NCI-H2227 (cell line): ENCODE measurements at regions not wholly inside any gene's neighbourhood (a gene's known extent, or its start where the extent isn't known, plus 50 kb on each side); places are given as distances from the start of the nearest gene placed in this dataset.

ENCODE experiments used
- DNase-seq: peaks from one replicate; lab custom pipeline; 2025; ENCODE audit not compliant: unreplicated experiment; lab: John Stamatoyannopoulos, UW

DNA sequence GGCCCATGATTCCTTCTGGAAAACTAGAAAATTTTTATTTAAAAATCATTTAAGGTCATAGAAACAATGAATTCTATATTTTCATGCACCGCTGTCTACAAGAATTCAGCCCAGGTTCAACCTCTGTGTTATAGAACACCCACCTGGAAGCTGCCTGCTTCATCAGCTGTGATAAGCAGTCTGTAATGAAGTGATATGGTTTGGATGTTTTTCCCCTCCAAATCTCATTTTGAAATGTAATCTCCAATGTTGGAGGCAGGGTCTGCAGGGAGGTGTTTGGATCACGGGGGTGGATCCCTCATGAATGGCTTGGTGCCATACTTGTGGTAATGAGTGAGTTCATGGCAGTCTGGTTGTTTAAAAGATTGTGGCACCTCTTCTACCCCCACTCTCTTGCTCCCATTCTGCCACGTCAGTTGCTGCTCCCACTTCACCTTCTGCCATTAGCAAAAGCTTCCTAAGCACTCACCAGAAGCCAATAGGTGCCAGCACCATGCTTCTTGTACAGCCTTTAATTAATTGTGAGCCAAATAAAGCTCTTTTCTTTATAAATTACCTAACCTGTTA is 55.6 kb downstream of the MRPL32 start:
- DNase-seq: no peak

DNA sequence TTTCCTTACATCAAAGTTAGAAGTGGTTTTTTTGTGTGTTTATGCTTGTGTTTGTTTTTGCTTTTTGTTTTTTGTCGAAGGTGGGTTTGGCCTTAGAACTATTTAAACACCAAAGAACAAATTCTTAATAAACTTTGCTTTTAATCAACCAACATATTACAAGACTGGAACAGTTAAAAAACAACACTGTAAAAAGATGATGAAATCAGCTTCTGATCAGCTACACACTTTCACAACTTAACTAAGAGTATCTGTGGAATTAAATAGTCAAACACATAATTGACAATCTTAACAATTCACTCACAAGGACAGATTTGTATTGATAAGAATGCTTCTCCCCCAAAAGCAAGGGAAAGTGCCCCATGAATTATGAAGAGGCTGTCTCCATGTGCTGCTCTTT is 58.8 kb downstream of the MRPL32 start:
- no peak for DNase-seq

DNA sequence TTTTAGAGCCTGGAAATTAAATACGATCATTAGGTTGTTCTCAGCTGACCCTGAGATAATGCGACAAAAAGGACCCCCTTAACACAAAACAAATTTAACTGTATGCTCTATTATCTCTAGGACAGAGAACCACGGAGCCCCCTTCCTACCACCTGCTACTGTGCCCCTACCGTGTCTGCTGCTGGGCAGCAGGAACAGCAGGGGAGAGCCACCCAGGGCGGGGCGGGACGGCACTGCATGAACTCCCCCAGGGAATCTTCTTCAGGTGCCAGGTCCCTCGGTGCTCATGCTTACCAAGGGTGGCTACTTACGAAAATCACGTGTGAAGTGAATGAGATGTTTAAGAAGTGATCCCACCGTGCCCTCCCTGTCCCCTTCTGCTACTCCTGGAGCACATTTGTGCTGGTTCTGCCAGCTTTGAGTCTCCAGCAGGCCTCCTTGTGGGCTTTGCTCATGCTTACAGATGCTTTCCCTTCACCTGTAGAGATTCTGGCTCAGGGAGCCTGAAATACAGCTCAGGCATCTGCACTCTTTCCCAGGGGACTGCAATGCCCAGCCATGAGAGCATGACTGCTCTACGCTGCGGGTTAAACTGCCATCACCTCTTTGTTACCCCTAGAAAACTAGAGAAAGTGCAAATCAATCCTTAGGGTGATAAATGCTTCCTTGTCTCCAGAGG is 59.9 kb downstream of the MRPL32 start:
- no peak for DNase-seq

DNA sequence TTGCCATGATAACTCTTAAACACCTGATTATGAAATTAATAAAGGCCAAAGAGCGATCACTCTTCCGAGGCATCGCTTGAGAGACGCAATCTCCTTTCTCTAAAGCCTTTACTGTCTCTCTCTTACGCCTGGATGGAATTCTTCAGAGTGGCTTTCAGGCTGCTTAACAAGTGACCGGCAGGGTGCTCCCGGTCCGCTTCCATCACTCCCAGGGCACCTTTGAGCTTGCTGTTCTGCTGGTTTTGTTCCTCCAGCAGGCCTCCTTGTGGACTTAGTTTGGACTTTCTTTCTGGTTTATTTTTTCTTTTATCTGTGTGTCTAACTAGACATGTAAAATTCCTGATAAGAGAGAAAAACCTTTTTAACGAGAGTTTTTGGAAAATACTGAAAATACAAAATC is 60.9 kb downstream of the MRPL32 start:
- DNase-seq: no peak

DNA sequence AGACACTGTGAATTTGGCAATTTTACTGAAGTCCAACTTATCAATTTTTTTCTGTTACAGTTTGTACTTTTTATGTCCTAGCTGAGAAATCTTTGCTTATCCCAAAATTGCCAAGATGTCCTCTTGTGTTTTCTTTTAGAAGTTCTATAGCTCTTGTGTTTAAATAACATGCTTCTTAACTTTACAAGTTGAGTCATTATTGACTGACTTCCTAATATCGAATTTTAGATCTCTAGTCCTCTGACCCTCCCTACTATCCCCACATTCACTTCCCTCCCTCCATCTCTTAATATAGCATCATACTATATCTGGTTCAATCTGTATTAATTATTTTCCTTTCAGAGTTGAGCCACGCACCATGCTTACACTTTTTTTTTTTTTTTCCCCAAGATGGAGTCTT is 61.9 kb downstream of the MRPL32 start:
- no peak for DNase-seq

DNA sequence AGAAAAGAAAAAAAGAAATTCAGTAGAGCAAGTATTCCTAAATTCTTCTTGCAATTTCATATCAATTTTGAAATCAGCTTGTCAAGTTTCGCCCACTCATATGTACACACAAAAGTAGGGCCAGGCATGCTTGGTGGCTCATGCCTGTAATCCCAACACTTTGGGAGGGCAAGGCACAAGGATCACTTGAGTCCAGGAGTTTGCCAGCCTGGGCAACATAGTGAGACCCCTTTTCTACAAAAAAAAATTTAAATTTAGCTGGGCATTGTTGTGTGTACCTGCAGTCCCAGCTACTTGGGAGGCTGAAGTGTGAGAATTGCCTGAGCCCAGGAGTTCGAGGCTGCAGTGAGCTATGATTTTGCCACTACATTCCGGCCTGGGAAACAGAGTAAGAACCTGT is 65.4 kb downstream of the MRPL32 start:
- DNase-seq: no peak

DNA sequence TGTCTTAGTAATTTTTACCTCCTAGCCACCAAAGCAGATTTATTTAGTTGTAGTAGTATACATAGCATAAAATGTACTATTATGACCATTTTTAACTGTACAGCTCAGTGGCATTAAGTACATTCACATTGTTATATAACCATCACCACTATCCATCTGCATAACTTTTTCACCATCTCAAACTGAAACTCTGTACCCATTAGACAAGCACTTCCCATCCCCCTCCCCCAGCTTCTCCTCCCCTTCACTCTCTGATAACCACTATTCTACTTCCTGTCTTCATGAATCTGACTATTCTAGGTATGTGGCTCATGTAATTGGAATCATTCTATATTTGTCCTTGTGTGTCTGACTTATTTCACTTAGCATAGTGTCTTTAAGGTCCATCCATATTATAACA is 71.9 kb downstream of the MRPL32 start:
- DNase-seq: no peak

DNA sequence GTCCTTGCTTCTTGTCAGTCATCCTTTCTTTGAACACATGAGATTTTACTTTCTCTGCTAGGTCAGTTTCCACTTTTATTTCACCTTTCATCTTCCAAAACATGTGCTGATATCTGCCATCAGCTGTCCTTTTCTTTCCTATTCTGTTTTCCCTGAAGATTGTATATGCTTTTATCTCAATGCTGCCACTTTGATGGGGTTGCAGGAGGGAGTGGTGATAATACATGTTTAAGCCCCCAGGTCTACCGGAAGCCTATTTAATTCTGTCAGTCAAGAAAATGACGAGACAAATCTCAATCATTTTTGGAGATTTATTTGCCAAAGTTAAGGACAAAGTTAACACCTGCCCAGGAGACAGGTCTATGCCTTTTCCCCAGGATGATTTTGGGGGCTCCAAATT is 73.8 kb downstream of the MRPL32 start:
- no peak for DNase-seq

DNA sequence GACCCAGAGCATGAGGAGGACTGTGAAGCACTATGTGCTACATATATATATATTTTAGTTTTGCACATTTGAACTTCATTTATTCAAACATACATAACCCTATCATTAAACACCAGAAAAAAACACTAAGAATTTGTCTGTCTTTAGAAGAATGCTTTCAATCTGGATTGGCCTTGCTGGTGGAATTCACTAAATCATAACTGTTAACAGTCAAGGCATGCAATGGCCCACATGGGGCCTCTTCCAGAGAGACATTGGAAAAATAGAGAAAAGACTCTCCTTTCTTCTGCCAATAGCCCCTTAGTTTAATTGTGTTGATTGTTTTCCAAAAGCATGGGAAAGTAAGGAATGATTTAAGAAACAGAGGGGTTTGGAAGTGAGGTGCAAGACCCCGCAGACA is 77.9 kb downstream of the MRPL32 start:
- no peak for DNase-seq

DNA sequence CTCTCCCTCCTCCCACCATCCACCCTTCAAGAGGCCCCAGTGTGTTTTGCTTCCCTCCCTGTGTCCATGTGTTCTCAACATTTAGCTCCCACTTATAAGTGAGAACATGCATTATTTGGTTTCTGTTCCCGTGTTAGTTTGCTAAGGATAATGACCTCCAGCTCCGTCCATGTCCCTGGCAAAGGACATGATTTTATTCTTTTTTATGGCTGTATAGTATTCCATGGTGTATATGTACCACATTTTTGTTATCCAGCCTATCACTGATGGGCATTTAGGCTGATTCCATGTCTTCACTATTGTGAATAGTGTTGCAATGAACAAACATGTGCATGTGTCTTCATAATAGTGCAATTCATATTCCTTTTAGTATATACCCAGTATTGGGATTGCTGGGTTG is 79.7 kb downstream of the MRPL32 start:
- no peak for DNase-seq

DNA sequence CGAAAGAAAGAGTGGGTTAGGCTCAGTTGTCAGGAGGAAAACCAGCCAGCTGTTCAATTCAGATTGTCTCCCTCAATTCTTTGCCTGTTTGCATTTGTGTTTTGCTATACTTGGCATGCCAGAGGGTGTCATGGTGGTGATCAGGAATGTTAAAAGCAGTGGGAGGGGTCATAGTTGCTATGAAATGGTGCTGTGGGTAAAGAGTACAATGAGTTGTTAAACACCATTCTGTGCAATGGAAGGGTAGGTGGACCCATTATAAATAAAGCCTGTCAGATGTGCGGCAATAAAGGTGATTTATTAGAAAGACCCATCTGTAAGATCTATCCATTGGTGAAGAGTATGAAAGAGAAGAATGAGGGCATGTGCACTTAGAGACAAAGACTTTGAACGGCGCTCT is 82.2 kb downstream of the MRPL32 start:
- peak; percentile 19 for DNase-seq

DNA sequence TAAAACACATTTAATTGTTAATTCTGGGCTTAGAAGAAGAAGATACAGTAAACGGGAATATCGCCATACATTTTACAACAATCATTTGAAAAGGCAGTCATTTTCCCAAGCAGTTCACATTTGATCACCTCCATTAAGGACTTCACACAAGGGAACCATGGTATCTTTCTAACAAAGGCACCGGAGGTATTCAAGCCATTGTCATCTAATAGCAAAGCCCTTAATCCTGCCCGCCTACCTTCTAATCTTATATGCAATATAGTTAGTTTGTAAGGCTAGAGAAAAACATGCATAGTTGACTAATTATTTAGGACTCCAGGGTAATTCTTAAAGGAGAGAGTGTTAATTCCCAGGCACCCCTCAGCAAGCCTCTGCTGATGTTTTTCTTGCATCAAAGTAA is 83.1 kb downstream of the MRPL32 start:
- no peak for DNase-seq

DNA sequence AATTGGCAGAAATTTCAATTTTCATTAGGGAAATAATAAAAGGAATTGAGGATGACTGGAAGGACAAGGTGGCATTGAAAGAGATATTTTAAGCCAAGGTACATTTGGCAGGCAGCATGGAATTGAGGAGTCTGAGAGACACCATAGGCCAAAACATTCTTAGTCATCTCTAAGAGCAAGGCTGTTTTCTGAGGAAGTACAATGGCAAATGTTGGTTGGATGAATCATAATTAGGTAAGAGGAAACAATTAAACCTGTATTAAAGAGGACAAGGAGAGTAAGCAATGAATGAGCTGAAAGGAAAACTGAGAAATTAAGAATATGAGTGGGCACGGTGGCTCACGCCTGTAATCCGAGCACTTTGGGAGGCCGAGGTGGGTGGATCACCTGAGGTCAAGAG is 86.3 kb downstream of the MRPL32 start:
- DNase-seq: no peak

DNA sequence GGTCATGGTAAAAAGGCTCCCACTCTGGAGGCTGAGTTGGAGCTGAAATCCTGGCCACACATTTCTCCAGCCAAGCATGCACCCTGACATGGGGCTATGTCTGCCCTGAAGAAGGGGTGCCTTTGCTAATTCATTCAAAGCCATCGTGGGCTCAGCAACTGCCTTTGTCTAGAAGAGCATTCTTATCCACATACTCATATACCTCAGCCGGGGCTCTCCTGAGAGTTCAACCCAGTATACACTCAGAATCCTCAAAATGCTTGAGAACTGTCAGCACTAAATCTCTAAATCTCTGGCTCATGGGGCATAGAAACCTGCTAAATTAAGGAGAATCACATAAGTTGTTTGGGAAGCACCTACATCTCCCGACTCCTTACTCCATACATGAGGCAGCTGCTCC is 89.3 kb downstream of the MRPL32 start:
- DNase-seq: no peak

DNA sequence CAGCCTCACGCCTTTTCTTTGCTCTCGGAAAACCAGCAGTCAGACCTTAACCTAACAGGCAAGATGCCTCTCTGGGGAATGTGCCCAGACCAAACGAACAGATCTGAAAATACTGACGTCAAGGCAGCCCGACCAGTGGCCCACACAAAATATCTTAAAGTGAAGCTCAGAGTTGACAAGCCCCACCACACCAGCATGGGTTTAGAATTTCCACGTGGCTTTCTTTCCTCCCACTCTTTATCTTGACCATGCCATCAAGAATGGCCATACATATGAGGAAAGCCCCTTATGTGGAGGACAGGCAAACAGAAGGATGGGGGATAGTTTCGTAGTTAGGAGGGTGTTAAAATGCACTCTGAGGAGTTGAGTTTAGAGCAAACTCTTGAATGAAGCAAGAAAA is 89.8 kb downstream of the MRPL32 start:
- no peak for DNase-seq

DNA sequence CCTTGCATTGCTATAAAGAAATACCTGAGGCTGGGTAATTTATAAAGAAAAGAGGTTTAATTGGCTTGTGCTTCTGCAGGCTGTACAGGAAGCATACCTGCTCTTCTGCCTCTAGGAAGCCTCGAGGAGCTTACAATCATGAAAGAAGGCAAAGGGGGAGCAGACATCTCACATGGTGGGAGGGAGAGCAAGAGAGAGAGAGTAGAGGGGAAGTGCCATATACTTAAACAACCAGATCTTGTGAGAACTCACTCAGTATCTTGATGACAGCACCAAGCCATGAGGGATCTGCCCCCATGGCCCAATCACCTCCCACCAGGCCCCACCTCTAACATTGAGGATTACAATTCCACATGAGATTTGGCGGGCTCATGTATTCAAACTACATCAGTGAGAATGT is 79.1 kb upstream of the HECW1 start:
- DNase-seq: no peak

DNA sequence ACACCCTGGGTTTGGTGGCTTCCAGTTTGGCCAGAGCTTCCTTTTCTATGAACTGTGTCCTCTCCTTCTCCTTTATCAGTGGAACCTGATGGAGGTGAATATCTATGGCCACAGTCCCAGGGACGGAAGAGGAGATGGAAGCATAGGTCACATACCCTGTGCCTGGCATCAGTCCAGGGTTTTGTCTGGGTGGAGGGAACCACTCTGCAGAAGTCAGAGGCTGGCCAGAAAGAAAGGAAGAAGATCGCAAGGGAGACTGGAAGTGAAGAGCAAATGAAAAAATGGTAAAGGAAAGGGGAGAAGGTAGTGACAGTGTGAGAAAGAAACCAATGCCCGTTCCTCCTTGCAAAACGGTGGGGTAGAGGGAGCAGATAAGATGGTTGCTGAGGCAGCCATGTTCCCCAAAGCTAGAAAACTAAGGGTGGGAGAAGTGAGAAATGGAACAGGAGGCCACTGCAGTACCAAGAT is 77.9 kb upstream of the HECW1 start:
- DNase-seq: no peak

DNA sequence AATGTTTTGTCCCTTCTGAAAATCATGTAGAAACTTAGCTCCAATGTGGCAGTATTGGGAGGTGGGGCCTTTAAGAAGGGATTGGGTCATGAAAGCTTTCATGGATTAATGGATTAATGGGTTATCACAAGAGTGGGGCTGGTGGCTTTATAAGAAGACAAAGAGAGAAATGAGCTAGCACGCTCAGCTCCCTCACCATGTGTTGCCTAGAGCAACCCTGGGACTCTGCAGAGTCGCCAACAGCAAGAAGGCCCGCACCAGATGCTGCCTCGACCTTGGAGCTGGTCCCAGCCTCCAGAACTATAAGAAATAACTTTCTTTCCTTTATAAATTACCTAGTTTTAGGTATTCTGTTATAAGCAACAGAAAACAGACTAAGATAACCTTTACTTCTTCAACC is 74.9 kb upstream of the HECW1 start:
- no peak for DNase-seq

DNA sequence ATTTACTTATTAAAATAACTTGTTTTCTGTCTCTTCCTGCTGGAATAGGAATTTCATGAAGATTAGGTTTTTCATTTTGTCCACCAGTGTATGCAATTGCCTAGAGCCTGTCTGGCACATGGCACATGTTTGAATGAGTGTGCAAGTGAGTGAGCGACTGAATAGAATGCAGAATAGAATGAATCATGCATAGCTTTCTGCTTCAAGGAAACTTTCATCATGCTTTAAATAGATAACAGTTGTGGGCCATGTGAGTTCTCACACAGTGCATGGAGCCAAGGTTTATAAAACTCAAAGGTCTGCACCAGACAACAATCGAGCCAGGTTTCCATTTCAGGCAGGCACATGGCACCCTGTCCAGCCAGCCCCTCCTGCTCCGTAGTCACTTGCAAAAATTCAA is 74.2 kb upstream of the HECW1 start:
- DNase-seq: no peak

DNA sequence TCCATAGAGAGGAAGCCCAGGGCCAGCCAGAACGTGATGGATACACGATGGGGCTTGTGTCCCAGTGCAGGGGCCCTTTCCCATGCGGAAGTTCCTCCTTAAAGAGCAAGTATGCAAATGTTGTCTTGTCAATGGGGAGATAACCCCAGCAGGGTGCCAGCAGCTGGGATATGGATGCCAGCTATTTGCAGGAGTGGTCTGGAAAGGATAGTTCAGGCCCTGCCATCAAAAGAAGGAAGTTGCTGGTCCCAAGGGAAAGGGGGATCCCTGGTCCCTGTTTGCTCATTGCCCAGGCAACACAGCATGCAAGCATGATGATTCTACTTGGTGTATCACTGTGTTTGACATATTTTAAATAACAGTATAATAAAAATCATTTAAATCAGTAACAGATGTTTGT is 73.1 kb upstream of the HECW1 start:
- DNase-seq: no peak

DNA sequence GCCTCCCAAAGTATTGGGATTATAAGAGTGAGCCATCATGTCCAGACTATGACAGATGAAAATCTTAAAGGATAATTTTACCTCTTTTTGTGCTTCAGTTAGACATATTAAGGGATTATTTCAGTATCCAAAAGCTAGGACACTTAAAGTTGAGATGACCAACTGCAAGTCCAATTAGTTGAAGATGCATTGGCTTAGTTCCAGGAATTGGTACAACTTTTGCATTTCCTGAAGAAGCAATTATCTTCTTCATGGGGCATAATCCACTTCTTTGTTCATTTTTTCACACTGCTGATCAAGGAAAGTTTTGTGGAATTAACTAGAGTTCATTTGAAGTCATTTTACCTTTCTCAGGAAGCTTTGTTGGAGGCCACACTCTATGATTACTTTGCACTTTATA is 72.0 kb upstream of the HECW1 start:
- no peak for DNase-seq

DNA sequence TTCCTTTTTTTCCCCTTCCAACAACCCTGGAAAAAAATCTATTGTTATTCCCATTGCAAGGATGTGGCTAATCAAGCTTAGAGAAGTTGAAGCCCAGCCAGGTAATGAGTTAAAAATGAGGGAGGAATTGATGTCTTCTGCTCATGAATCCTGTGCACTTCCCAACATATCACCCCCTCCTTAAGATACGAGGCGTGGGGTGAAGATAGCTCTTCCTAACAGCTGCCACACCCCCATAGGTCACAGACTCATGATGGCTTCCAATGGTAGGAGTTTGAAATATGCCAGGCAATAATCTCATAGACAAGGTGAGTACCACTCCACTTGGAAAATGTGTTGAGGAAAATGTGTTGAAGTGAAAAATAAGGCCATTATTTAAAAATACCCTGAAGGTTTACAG is 71.3 kb upstream of the HECW1 start:
- no peak for DNase-seq

DNA sequence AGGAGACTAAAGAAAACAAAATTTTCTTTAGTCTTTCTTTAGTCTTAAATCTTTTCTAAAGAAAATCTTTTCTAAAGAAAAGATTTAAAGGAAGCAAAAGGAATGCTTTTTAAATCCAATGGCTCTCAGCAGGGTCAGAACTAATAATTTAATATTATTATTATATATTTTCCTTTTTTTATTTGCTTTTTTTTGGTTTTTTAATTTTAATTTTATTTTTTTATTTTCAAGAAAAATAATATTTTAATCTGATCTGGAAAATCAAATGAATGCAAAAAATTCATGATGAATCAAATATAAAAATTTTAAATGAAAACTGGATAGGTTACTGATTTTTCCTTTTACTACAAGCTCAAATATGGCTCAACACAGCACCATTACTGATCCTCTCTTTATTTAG is 70.7 kb upstream of the HECW1 start:
- no peak for DNase-seq
